T-helper 1 cell (primary cell): ENCODE measurements at regions not wholly inside any gene's neighbourhood (a gene's known extent, or its start where the extent isn't known, plus 50 kb on each side); places are given as distances from the start of the nearest gene placed in this dataset.
"Not testable (repeated sequence)": the region's sequence is repeated elsewhere in the genome, so short reads cannot be mapped to it uniquely, and the experiment has no call there.

ENCODE experiments used
- DNase-seq, 5 donors: peaks; one replicate each; pipeline ENCODE4 v3.0.0-alpha.2; 2012 to 2020

DNA sequence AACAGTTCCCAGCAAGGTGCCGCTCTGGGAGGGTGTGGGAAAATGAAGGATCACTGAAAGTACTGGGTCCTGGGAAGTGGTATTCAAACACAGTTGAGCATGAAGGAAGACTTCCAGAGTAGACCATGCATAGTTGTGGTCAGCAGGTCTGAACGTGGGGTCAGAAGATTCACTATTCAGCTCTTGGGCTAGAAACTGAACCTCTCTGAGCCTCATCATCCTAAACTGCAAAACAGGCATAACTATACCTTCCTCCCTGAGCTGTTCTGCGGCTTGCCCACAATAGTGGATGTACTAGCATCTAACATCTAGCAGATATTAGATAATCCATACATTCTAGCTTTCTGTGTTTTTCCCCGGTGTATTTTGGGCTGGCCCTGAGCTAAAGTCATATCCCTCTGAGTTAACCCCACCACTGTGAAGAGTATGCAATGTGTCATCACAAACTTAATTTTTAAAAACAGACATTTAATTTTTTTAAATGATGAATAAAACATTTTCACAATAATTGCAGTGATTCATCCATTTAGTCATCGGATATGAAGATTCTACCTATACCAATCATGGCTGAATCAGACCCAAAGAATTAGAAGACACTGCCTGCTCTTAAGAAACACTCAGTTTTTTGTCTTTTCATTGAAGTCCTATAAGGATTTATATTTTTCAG lies 179.1 kb downstream of the BLID start:
- no peak for DNase-seq

DNA sequence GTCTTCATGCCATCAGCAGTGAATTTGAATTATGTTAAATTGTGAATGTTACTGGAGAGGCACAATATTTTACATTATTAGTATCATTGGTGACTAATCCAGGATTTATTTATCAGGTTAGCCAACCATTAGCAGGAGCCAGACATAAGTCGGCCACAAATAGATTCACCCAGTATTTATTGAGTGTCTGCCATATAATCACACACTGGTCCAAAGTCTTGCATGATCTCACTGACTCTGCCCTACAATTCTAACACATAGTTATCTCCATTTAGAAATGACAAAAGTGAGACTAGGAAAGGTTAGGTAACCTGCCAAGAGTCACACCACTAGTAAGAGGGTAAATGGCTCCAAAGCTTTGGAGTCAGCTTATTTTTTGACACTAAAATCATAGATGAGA lies 179.6 kb downstream of the BLID start:
- no peak for DNase-seq

DNA sequence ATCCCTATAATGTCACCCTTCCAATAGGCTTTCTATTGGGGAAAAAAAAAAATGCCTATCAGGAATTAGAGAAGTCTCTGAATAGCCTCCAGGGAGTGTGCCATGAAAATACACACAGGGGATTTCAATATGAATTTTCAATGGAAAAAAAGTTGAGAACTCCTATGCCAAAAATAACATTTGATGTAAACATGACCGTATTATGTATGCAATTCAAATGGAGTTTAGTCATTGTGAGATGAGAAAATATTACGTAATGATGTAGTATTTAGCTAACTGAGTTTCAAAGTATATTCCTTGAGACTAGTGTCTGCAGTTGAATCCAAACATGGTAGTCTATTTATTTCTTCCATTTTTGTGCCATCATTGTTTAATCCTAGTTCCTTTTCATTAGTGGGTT lies 182.3 kb downstream of the BLID start:
- no peak for DNase-seq

DNA sequence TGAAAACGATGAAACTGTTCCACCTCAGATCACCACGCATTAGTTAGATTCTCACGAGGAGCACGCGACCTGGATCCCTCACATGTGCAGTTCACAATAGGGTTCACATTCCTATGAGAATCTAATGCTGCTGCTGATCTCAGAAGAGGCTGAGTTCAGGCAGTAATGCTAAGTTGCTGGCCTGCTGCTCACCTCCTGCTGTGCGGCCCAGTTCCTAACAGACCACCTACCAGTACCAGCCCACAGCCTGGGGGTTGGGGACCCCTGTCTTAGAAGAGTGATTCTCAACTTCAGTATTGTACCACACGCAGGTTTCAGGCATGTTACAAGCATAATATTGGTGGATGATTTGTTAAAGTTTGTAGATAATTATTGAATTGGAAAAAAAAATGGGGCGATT lies 182.7 kb downstream of the BLID start:
- no peak for DNase-seq

DNA sequence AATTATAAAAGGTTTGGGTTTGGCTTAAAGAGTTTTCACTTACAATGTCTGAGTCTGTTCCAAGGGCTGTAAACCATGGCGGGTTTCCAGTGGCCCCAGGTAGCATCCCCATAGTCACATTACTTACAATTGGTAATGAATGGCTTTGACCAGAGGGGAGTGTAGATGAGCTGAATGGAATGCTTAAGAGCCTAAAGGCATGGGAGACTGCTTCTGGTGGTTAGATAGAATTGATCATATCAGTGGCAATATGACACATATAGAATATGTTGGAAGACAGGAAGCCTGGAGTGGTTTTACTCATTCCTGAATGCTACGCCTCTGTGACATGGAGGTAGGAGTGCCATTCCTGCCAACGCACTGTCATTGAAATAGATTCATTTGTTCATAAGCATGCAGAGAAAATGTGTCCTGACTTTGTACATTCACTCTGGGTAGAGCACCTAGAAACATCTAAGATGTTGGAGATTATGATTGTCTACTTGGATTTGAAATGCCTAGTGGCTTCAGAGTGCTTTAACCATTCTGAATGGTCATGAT lies 183.3 kb downstream of the BLID start:
- no peak for DNase-seq

DNA sequence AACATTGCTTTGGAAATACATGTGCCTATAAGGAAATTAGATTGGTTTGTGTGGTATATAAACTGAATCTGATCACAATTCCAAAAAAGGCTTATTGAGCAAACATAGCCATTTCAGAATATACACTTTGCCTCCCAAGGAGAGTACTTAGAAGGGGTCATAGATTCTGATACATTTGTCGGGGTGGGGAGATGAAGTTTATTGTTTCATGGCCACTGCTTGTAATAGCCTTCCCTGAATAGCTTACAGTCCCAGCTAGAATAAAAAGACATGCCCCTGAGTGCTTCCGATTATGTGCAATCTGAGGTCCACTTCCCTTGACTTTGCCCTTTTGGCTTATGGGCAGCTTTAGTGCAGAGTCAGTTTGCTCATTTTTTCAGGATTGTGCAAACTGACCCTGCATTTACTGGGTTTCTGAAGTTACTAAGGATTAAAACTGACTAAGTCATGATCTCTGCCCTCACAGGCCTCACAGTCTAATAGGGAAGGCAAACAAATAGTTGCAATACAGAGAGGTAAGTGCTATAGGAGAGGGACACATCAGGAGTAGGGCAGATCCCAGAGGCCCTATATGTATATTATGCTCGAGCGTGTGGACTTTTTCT lies 184.2 kb downstream of the BLID start:
- no peak for DNase-seq

DNA sequence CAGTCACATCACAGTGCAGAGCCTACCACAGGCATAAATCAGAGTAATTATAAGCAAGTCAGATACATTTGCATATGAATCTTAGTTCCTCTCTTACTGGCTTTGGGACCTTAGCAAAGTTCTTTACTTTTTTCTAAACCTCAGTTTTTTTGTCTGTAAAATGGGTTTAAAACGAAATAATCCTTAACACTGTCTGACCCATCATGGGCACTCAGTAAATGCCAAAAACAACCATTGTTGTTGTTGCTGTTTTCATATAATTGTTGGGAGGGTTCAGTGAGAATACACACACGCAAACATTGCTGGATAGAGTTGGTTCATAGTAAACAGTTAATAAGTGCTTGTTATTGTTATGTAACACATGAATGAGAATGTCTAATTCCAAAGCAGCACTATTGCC lies 184.9 kb downstream of the BLID start:
- no peak for DNase-seq

DNA sequence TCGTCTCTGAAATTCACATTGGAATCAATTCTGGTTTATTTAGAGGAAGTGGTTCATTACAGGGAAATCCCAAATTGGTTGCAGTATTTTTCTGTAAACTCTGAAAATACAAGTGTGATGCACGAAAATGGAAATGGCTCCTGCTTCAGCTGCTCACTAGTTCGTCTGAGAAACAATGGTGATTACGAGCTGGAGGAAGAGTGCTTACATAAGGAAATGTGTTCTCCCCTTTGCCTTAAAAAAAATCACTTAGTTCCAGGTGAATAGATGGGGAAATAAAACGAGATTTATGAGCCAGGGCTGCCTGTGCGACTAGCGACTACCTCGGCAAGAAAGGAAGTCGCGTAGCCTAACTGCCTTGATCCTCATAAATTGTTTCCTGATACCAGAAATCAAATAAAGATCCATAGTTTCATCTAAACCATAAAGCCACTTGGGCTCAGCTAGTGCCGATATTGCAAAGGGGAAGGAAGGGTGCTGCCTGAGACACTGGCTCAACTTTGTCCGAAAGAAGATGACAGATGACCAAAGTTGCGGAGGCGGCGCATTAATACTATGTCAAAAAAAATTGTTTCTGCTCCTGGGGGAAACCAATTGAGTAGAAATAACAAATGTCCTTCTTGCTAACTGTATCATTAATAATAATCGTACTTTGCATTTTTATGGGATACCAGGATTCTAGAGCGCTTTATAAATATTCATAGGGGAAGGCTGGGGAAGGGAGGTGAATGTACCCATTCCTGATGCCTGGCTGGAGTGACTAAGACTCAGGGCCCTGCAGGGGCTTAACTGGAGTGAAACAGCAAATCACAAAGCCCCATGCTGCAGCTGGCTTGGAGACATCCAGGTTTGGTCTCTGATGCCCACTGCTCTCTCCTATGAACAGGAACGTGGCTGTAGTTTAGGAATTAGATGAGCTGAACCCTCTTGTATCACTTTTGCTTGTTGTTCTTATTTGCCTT lies 185.7 kb downstream of the BLID start:
- DNase-seq = no peak

DNA sequence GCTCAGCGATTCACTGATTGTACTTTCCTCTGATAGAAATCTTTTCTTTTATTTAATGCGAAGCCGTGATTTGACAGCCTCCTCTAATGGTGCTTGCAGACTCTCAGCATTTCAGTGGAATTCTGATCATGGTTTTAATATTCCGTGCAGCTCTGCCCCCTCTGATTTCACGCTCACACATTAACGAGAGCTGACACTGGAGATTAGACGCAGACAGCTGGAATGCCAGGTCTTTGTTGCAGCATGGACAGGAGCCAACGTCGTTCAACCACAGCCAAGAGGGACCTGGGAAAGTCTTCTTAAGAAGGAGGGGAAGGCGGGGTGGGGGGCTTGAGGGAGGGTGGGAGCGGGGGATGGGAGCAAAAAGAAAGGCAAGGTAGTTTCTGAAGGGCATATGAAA lies 186.4 kb downstream of the BLID start:
- no peak for DNase-seq

DNA sequence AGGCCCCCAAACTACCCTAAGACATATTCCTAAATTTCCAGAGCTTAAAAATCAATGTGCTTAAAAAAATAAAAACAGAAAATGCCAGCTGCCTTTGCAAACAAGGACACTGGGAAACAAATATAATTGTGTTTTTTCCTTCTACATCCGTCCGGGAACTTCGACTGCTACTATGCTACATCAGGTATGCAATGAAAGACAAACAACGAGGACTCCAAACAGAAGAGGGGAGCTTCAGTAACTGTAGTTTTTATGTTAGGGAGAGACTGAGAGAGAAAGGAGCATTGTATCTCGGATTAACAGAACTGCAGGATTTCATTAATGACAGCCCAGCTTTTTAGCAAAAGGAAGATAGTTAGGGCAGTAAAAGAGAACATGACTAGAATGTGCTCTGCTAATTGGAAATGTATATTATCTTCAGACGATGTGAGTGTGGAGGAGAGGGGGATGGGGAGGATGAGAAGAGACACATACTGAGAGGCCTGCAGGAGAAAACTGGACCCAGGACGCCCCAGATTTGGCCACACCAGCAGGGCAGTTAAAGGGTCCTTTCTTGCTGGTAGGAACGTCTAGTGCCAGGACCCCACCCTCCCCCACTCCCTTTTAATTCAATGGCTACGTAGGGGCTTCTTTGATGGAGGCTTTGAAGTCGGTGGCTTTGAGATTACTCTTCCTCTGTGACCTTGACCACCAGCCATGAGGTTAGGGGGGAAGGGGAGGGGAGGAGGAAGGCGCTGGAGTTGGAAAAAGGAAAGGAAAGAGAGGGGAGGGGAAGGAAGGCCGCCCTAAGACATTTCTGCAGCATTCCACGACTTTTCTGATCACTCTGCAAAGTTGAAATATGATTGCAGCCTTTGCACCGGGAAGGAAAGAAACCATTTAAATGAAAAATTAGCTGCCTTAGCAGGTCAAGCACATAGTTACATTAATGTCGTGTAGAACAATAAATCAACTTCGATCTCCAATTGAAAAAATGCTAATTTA lies 187.1 kb downstream of the BLID start:
- DNase-seq = no peak

DNA sequence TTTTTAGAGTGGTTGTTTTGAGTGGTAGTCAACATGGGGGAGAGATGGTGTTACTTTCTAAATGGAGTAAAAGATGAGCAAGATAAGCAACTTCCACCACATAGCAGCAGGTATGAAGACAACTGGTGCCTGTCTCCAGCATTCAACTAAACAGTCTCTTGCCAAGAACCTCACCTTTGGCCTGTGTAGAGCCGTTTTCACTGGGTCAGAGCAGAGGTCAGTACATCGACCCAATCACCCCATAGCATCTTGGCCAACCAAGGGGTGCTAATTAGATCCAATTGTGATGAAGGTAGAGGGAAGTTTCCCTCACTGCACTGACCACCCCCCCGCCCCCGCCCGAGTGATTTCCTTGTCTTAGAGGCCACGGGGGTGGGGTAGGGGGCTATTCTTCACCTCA lies 188.2 kb downstream of the BLID start:
- no peak for DNase-seq

DNA sequence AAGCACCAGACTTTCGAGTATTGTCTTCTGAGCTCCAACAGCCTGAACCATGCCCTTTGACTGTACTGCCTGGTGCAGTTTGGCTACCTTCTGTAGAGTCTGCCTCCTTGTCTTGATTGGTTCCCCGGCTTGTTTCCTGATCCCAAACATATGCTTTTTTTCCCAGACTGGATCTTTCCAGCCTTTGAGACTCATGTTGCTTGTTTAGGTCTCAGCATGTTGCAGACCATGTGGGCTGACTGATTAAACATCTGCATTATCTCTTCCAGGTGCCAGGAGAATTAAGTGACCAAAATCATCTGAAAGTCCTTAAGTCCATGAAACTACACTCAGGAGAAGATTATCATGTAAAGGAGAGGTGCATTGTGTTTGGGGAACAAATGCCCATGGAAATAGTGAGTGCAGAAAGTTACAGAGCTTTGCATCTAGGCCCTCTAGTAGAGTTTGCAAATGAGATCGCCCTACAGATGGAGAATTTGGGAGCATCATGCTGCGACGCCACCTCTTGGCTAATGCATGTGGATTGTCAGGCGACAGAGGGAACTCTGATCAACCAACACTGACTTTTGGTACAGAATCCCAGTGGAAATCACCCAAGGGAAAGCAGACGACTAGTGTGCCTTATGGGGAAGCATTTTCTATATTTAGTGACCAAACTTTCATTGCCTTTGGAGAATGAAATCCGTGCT lies 188.8 kb downstream of the BLID start:
- DNase-seq = no peak

DNA sequence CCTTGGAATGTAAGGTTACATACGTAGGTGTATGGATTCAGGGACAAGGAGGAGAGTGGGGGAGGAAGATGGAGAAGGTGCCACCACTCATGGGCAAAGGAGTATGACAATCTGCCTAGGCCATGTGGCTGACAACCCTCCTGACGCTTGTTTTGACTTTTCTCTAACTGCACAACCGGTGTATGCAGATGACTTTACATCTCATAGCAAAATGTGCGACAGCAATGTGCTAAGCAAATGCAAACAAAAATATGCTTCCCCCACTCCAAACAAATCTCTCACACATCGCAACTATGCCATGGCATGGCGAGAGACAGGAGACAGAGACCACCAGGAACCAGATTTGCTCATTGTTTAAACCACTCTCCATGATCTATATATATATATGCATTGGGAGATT lies 191.8 kb downstream of the BLID start:
- DNase-seq = no peak

DNA sequence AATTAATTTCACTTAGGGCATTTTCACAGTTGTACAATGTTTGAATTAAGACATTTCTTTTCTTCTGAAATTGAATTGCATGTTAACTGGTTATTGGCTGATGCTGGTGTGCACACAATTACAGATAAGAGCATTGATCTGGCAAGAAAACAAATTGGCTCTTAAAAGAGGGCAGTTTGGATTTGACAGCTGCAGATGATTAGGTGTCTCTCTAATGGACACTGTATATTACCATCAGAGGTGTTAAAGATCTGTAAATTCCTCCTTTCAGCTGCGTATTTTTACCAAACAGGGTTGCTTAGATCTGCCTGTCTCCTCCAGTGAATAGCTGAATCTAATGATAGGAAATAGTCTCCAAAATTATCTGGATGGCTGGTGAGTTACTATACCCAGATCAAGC lies 198.5 kb downstream of the BLID start:
- DNase-seq = no peak

DNA sequence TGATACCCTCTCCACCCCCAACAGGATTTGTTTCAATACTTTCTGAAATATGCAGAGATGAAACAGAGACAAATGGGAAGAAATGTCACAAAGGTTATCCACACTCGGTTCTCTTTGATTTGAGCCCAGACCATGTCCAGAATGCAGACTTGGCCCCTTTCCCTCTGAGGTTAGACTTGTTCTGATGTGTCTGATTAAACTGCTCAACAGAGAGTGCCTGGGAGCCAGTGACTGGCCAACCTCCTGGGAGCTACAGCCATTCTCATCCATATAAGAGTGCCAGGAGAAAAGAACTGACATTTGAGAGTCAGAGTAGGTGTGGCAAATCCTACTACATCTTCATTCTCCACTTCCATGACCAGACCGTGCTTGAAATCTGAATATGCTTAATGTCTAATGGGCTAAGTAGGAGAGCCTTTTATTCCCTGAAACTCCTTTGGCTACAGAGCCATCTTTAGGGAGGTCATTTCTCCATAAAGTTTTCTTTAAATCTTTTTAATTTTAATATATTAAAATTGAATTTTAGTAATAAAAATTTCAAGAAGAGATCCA lies 201.4 kb downstream of the BLID start:
- DNase-seq = no peak

DNA sequence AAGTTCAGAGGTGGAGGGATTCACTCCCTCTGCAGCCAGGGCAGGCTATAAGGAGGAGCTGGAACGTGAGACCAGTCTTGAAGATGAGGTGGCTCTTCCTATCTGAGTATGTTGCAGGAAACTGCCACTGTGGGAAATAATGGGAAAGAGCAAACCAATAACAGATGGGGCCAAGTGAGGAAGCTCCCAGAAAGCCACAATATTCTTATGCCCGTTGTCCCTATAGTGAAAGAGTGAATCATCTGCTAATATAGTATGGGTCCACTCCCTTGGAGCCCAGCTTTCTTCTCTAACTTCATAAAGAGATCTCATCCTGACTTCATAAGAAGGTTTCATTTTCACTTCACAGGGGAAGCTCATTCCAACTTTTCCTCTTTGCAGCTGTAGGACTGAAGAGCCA lies 206.4 kb downstream of the BLID start:
- no peak for DNase-seq

DNA sequence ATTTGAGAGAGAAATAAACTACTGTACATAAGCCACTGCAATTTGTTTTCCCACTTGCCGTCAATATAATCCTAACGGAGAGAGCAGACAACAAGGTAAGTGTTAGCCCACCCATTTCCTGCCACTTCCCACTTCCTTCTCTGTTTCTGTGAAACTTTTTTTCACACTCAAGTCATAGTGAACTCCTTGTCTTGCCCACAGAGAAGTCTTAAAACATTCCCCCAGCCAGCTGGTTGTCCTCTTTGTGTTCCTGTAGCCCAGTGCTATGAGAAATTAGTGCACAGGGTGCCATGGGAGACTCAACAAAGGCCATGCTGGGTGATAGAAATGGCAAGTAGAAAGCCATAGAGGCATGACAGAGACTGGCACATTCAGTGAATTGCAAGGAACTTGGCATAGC lies 208.6 kb downstream of the BLID start:
- DNase-seq = no peak

DNA sequence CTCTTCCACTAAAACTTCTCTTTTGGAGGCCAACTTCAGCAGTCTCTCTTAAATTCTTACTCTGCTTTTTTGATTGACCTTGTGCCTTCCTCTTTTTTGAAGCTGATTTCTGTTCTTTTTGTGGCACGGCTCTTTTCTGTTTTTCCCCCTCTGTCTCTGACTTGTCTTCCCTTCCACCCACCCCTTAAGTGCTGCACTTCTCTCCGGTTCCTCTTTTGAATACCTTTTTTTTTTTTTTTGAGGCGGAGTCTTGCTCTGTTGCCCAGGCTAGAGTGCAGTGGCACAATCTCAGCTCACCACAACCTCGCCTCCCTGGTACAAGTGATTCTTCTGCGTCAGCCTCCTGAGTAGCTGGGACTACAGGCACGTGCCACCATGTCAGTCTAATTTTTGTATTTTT lies 211.9 kb downstream of the BLID start:
- no peak for DNase-seq

DNA sequence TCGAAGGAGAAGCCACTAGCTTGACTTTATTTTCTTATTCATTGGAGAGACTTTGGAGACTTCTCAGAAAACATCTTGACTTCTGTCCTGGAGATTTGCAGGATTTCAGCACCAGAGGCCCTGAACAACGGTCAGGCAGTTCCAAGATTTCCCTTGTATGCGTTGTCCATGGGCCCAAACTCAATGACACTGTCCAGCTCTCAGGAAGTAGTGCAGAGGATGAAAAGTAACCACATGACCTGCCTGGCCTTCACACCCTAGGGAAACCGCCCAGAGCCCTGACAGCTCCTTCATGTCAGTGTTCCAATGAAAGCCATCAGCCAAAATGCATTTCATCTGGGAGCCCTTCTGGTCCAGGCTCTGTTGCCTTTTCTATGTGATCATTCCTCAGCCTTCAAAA lies 214.1 kb downstream of the BLID start:
- DNase-seq = no peak

DNA sequence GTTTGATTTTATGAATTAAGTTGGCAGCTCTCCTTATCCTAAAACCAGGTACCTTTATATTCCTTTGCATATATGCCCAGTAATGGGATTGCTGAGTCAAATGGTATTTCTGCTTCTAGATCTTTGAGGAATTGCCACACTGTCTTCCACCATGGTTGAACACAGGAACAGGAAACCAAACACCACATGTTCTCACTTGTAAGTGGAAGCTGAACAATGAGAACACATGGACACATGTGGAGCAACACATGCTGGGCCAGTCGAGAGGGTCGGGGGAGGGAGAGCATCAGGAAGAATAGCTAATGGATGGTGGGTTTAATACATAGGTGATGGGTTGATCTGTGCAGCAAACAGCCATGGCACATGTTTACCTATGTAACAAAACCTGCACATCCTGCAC lies 214.6 kb downstream of the BLID start:
- not testable (repeated sequence) for DNase-seq

DNA sequence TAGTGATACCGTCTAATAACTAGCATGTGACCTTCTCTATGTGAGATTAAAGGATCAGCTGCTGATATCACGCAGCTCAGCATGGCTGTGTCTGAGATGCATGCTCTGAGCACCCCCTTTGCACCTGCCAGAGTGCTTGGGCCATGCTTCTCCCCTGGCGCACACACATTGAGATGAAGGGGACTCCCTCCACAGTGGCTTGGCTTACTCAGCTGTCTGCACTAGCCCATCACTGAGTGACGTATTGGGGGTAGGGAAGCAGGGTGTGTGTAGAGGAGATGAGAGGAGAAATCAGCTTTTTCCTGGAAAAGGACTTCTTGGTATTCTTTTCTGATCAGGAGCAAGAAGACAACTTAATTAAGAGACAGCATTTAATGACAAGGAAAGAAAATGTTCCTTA lies 216.5 kb downstream of the BLID start:
- DNase-seq = no peak
